CD4-positive, alpha-beta T cell (primary cell): ENCODE measurements at regions not wholly inside any gene's neighbourhood (a gene's known extent, or its start where the extent isn't known, plus 50 kb on each side); places are given as distances from the start of the nearest gene placed in this dataset.

Source experiments
- ATAC-seq: fragments of 200-7000 bp; cut with Tn5 transposase; one replicate; pipeline ENCODE4 v1.10.0; 2022; ENCODE audit warnings: mild to moderate bottlenecking; ENCODE audit not compliant: poor library complexity
- CTCF ChIA-PET: fragments of 350-600 bp; sonication (Branson Sonifier 250); formaldehyde crosslinking; loops from one replicate; lab custom pipeline; 2021; ENCODE audit warnings: antibody characterized with exemption, inconsistent platforms; lab: Charles Lee
- POLR2A ChIA-PET: fragments of 350-600 bp; sonication (Branson Sonifier 250); formaldehyde crosslinking; loops from one replicate; lab custom pipeline; 2021; ENCODE audit warnings: antibody characterized with exemption, inconsistent platforms; lab: Charles Lee
- DNase-seq, 14 experiments: peaks; one replicate each; pipeline ENCODE4 v3.0.0-alpha.2; 2013 to 2020; ENCODE audit warnings: mixed read lengths in 2 of 14
- H3K27ac ChIP-seq, 2 donors: one replicate each; pipeline versions ENCODE4 v1.5.1 to v1.7.0; 2013; ENCODE audit warnings: low read length in 2 of 2, low read depth in 1 of 2, mild to moderate bottlenecking in 1 of 2
- H3K27me3 ChIP-seq, 2 experiments: 1 replicate in 1 of 2; 2 replicates in 1 of 2; pipeline versions ENCODE4 v1.6.1 to v1.7.0; 2013; ENCODE audit warnings: low read length in 2 of 2, control low read depth in 1 of 2, mild to moderate bottlenecking in 1 of 2, moderate library complexity in 1 of 2; ENCODE audit not compliant: insufficient read depth in 2 of 2, control insufficient read depth in 1 of 2
- H3K36me3 ChIP-seq: one replicate; pipeline ENCODE4 v1.6.1; 2013; ENCODE audit warnings: low read length, control low read depth; ENCODE audit not compliant: insufficient read depth
- H3K4me1 ChIP-seq: one replicate; pipeline ENCODE4 v1.6.1; 2013; ENCODE audit warnings: low read length, control low read depth; ENCODE audit not compliant: insufficient read depth
- H3K4me3 ChIP-seq: one replicate; pipeline ENCODE4 v1.5.1; 2013; ENCODE audit warnings: mild to moderate bottlenecking, low read length, moderate library complexity
- H3K9me3 ChIP-seq, 2 experiments: 1 replicate in 1 of 2; 2 replicates in 1 of 2; pipeline versions ENCODE4 v1.6.1 to v1.7.0; 2013; ENCODE audit warnings: low read length in 2 of 2, mild to moderate bottlenecking in 2 of 2, control low read depth in 1 of 2, moderate library complexity in 1 of 2; ENCODE audit not compliant: control insufficient read depth in 1 of 2, insufficient read depth in 1 of 2
- H3K27ac Mint-ChIP-seq: one replicate; pipeline ENCODE4 v1.8.0; 2020; ENCODE audit warnings: mixed read lengths
- H3K27me3 Mint-ChIP-seq: one replicate; pipeline ENCODE4 v1.8.0; 2021; ENCODE audit warnings: mixed read lengths
- H3K36me3 Mint-ChIP-seq: one replicate; pipeline ENCODE4 v1.8.0; 2021; ENCODE audit warnings: low read depth, mixed read lengths
- H3K4me1 Mint-ChIP-seq: one replicate; pipeline ENCODE4 v1.8.0; 2021; ENCODE audit warnings: low read depth, mixed read lengths
- H3K4me3 Mint-ChIP-seq: one replicate; pipeline ENCODE4 v1.8.0; 2020; ENCODE audit warnings: mild to moderate bottlenecking, mixed read lengths
- H3K9me3 Mint-ChIP-seq: one replicate; pipeline ENCODE4 v1.8.0; 2020; ENCODE audit warnings: mixed read lengths
- CTCF ChIP-seq: fragments of 200-600 bp; IDR thresholded peaks from one replicate; pipeline ENCODE4 v1.8.0; 2022; ENCODE audit warnings: antibody characterized with exemption, mild to moderate bottlenecking
- intact Hi-C, 2 experiments: fragments of 100-400 bp; cut with DNase I in 1 of 2; cut with micrococcal nuclease in 1 of 2; formaldehyde crosslinking; loops; one replicate each; pipeline versions ENCODE4 v1.15.1 to v1.9.0; 2023 to 2025; cut with DNase I, micrococcal nuclease

GRCh38 chr10:25808372-25808771 is 125.7 kb upstream of the MYO3A start:
- no peak overlapping the region for H3K27ac Mint-ChIP-seq
- no peak for TF ChIP-seq CTCF
- Histone ChIP-seq H3K9me3 (no peaks in the 10 kb centered on the region), H3K27ac (no peak overlapping the region), H3K36me3 (no peaks in the 10 kb centered on the region), H3K4me3 (no peak overlapping the region), H3K27me3 (no peaks in the 10 kb centered on the region), H3K4me1 (no peaks in the 10 kb centered on the region)
- POLR2A ChIA-PET: no interaction called here
- no peak for DNase-seq
- H3K36me3 Mint-ChIP-seq: no peaks in the 10 kb centered on the region
- no peaks in the 10 kb centered on the region for H3K9me3 Mint-ChIP-seq
- CTCF ChIA-PET: interaction anchor here (0.5 kb wide), 1 partner anchor 13 kb away, joined by 3 read pairs; no protein-coding TSS in a partner anchor
- intact Hi-C loops: no loop called here
- no peaks in the 10 kb centered on the region for H3K4me1 Mint-ChIP-seq
- ATAC-seq: no peak
- peaks cover 4% of the 10 kb centered on the region for H3K27me3 Mint-ChIP-seq
- no peak overlapping the region for H3K4me3 Mint-ChIP-seq

GRCh38 chr10:25811052-25811685 is 122.9 kb upstream of the MYO3A start:
- CTCF ChIA-PET: no interaction called here

GRCh38 chr10:25813511-25813910 is 120.5 kb upstream of the MYO3A start:
- intact Hi-C loops: no loop called here
- CTCF ChIA-PET: no interaction called here

More at GRCh38 chr10:25811052-25811685, 122.9 kb upstream of the MYO3A start:
- peaks cover 4% of the 10 kb centered on the region for H3K27me3 Mint-ChIP-seq
- H3K36me3 Mint-ChIP-seq: no peaks in the 10 kb centered on the region
- no peaks in the 10 kb centered on the region for H3K4me1 Mint-ChIP-seq
- H3K36me3 ChIP-seq: no peaks in the 10 kb centered on the region
- no peaks in the 10 kb centered on the region for H3K9me3 Mint-ChIP-seq
- no peak for ATAC-seq
- no peak overlapping the region for H3K4me3 ChIP-seq
- POLR2A ChIA-PET: no interaction called here
- no peaks in the 10 kb centered on the region for H3K4me1 ChIP-seq
- H3K27ac ChIP-seq: no peak overlapping the region
- TF ChIP-seq CTCF: no peak
- no peak for DNase-seq
- no peaks in the 10 kb centered on the region for H3K27me3 ChIP-seq
- intact Hi-C loops: no loop called here
- H3K4me3 Mint-ChIP-seq: no peak overlapping the region
- no peak overlapping the region for H3K27ac Mint-ChIP-seq
- no peaks in the 10 kb centered on the region for H3K9me3 ChIP-seq

More at GRCh38 chr10:25813511-25813910, 120.5 kb upstream of the MYO3A start:
- Mint-ChIP-seq H3K27me3 (peaks cover 4% of the 10 kb centered on the region), H3K27ac (no peak overlapping the region), H3K36me3 (no peaks in the 10 kb centered on the region), H3K9me3 (no peaks in the 10 kb centered on the region), H3K4me1 (no peaks in the 10 kb centered on the region), H3K4me3 (no peak overlapping the region)
- no peak for TF ChIP-seq CTCF
- Histone ChIP-seq H3K27me3 (no peaks in the 10 kb centered on the region), H3K4me1 (no peaks in the 10 kb centered on the region), H3K9me3 (no peaks in the 10 kb centered on the region), H3K36me3 (no peaks in the 10 kb centered on the region), H3K27ac (no peak overlapping the region), H3K4me3 (no peak overlapping the region)
- POLR2A ChIA-PET: no interaction called here
- DNase-seq (no peak), ATAC-seq (no peak)
